Liver (tissue), 3 donors: ENCODE measurements at regions not wholly inside any gene's neighbourhood (a gene's known extent, or its start where the extent isn't known, plus 50 kb on each side); places are given as distances from the start of the nearest gene placed in this dataset.

Source experiments
- CTCF ChIP-seq: fragments of 150-350 bp; IDR thresholded peaks from 2 replicates; pipeline ENCODE4 v1.5.1; 2017; ENCODE audit warnings: improper control_type of control experiment, low read depth, low read length; ENCODE audit not compliant: missing input control
- EGR1 ChIP-seq, 2 donors: IDR thresholded peaks; 2 replicates each; pipeline ENCODE4 v1.6.1; 2016 to 2018; ENCODE audit warnings: antibody characterized with exemption in 2 of 2, low read depth in 2 of 2
- GABPA ChIP-seq, 2 donors: IDR thresholded peaks in 1 of 2; conservative IDR thresholded peaks in 1 of 2; 2 replicates each; pipeline ENCODE4 v1.6.1; 2016; ENCODE audit warnings: antibody characterized with exemption in 2 of 2, mild to moderate bottlenecking in 1 of 2, moderate library complexity in 1 of 2
- MAX ChIP-seq: IDR thresholded peaks from 2 replicates; pipeline ENCODE4 v1.6.1; 2016; ENCODE audit warnings: antibody characterized with exemption
- YY1 ChIP-seq: IDR thresholded peaks from 2 replicates; pipeline ENCODE4 v1.6.1; 2016; ENCODE audit warnings: antibody characterized with exemption, mild to moderate bottlenecking
- donor health status: healthy.
- donor health status: healthy.

GRCh38 chr15:78702609-78703333, 61.8 kb upstream of the CHRNB4 start:
- TF ChIP-seq CTCF (no peak), YY1 (no peak), GABPA (IDR thresholded peaks at IDR 0.05 in 1 of 2, conservative IDR thresholded peaks at IDR 0.05 in 1 of 2) (no peak), MAX (no peak), EGR1 (IDR thresholded peaks at IDR 0.05; ENCODE audit: low read depth in 2 of 2) (no peak)
